ENCODE measurements at regions not wholly inside any gene's neighbourhood (a gene's known extent, or its start where the extent isn't known, plus 50 kb on each side); places are given as distances from the start of the nearest gene placed in this dataset.

GRCh38 chr1:170355267-170355801, 176.6 kb upstream of the GORAB start:
- no peak for TF ChIP-seq BACH1 (IDR thresholded peaks at IDR 0.05; ENCODE audit: low read length)
- no peak for TF ChIP-seq YY1 (IDR thresholded peaks at IDR 0.05; ENCODE audit: low read depth, low read length)
- no peak for TF ChIP-seq EP300 (IDR thresholded peaks at IDR 0.05; ENCODE audit: borderline replicate concordance in 1 of 2, low read depth in 2 of 2, low read length in 2 of 2)
- no peak for TF ChIP-seq CBX8 (IDR thresholded peaks at IDR 0.05; ENCODE audit: borderline replicate concordance, low read depth, low read length)
- no peak for TF ChIP-seq GABPA (IDR thresholded peaks at IDR 0.05; ENCODE audit: borderline replicate concordance, insufficient read depth, low read length)
- no peak for TF ChIP-seq KDM5A (IDR thresholded peaks at IDR 0.05; ENCODE audit: low read length)
- TF ChIP-seq SRF (IDR thresholded peaks at IDR 0.05; ENCODE audit: low read depth, low read length), result no peak
- POLR2A ChIA-PET (ENCODE audit: partially characterized antibody), result no interaction called here

More at GRCh38 chr1:170355267-170355801, 176.6 kb upstream of the GORAB start:
- Histone ChIP-seq H3K14ac (ENCODE audit: insufficient read length) (no peak overlapping the region), H3K56ac (replicated peaks; ENCODE audit: insufficient read length, low read depth, low read length) (no peak overlapping the region), H3K9me3 (ENCODE audit: insufficient read depth in 2 of 2, low read depth in 1 of 2, low read length in 1 of 2) (no peaks in the 10 kb centered on the region), H3K4me3 (ENCODE audit: extremely low read depth in 1 of 4, insufficient read depth in 2 of 4, low read depth in 3 of 4, low read length in 4 of 4) (no peak overlapping the region), H3K36me3 (ENCODE audit: control insufficient read depth in 2 of 4, insufficient read depth in 4 of 4, low read length in 3 of 4) (no peaks in the 10 kb centered on the region), H3K27me3 (replicated peaks in 1 of 4; ENCODE audit: control insufficient read depth in 3 of 4, extremely low read depth in 1 of 4, insufficient read depth in 3 of 4, low read length in 3 of 4) (no peaks in the 10 kb centered on the region), H2BK12ac (ENCODE audit: low read depth, low read length) (no peak overlapping the region), H4K8ac (ENCODE audit: extremely low read depth, insufficient read depth, low read length) (no peak overlapping the region), H3K4me1 (replicated peaks in 1 of 4; ENCODE audit: control insufficient read depth in 3 of 4, insufficient read depth in 4 of 4, low read length in 3 of 4) (no peaks in the 10 kb centered on the region), H3K79me2 (ENCODE audit: control insufficient read depth in 1 of 2, insufficient read depth in 2 of 2, low read length in 2 of 2) (no peaks in the 10 kb centered on the region), H2AK5ac (ENCODE audit: low read depth, low read length) (no peak overlapping the region), H2BK5ac (ENCODE audit: low read depth, low read length) (no peak overlapping the region), H2BK120ac (replicated peaks; ENCODE audit: low read depth, low read length) (no peak overlapping the region), H2BK20ac (ENCODE audit: low read length) (no peak overlapping the region), H3K23me2 (ENCODE audit: low read depth, low read length) (no peaks in the 10 kb centered on the region), H3K18ac (ENCODE audit: extremely low read depth, low read length) (no peak overlapping the region), H2AFZ (ENCODE audit: low read length) (no peak overlapping the region), H3K9ac (replicated peaks in 1 of 4; ENCODE audit: extremely low read depth in 1 of 4, low read depth in 3 of 4, low read length in 3 of 4) (no peak overlapping the region), H3K4me2 (ENCODE audit: insufficient read depth in 1 of 2, low read depth in 2 of 2, low read length in 2 of 2) (no peak overlapping the region), H3K4ac (replicated peaks; ENCODE audit: insufficient read length, low read depth, low read length) (no peak overlapping the region), H3K27ac (ENCODE audit: low read depth, low read length) (no peak overlapping the region), H4K91ac (replicated peaks; ENCODE audit: insufficient read length, low read length) (no peak overlapping the region), H4K20me1 (replicated peaks in 1 of 2; ENCODE audit: control insufficient read depth in 1 of 2, insufficient read depth in 2 of 2, low read length in 2 of 2) (no peaks in the 10 kb centered on the region), H4K5ac (ENCODE audit: insufficient read length, low read depth, low read length) (no peak overlapping the region), H3K23ac (ENCODE audit: insufficient read length) (no peak overlapping the region), H2BK15ac (ENCODE audit: low read length) (no peak overlapping the region), H3K79me1 (ENCODE audit: low read depth, low read length) (no peaks in the 10 kb centered on the region)
- DNase-seq (ENCODE audit: low read depth in 1 of 2, low spot score in 2 of 2), result no peak
- CTCF ChIA-PET (ENCODE audit: partially characterized antibody), result no interaction called here
- no peak for FAIRE-seq

Measured in H1 (cell line).